HG03565 (cell line): ENCODE measurements at regions not wholly inside any gene's neighbourhood (a gene's known extent, or its start where the extent isn't known, plus 50 kb on each side); places are given as distances from the start of the nearest gene placed in this dataset.

Experiments
- ATAC-seq: cut with Tn5 transposase; IDR thresholded peaks from one replicate; pipeline ENCODE4 v1.9.1; 2021; ENCODE audit warnings: mild to moderate bottlenecking, moderate library complexity; ENCODE audit not compliant: unreplicated experiment

GRCh38 chr5:73231246-73231778, 58.3 kb downstream of the TMEM174 start:
- ATAC-seq = no peak

- no peak for ATAC-seq
These were observed 57.6 kb downstream of the TMEM174 start for GRCh38 chr5:73230264-73231245.

- no peak for ATAC-seq
These were observed 56.3 kb downstream of the TMEM174 start for GRCh38 chr5:73229271-73229670.

DNA sequence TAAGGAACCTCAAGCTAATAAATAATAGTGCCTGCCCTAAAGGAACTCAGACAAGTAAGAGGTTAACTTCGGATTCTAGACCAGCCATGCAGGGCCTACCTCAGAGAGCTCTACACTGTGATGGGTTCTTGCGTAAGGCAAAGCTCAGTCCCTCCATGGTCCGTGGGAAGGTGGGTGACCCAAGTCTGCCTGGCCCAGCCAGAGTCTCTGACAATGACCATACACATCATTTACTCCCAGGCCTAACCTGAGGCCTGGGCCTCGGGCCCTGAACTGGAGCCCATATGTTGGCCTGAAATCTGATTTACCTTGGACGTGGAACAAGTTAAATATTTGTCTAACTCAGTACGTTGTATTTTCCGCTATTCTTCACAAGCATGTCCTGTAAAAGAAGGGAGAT, 55.1 kb downstream of the TMEM174 start:
- ATAC-seq = no peak
